GM12873 (cell line): ENCODE measurements at regions not wholly inside any gene's neighbourhood (a gene's known extent, or its start where the extent isn't known, plus 50 kb on each side); places are given as distances from the start of the nearest gene placed in this dataset.

Experiments used
- TF ChIP-seq, protein P1 (sequence below): IDR thresholded peaks from 2 replicates; pipeline ENCODE4 v1.5.1; 2012; ENCODE audit warnings: low read depth, mild to moderate bottlenecking, moderate library complexity, low read length, control low read depth; ENCODE audit not compliant: insufficient read depth; ENCODE audit errors: missing control alignments

DNA sequence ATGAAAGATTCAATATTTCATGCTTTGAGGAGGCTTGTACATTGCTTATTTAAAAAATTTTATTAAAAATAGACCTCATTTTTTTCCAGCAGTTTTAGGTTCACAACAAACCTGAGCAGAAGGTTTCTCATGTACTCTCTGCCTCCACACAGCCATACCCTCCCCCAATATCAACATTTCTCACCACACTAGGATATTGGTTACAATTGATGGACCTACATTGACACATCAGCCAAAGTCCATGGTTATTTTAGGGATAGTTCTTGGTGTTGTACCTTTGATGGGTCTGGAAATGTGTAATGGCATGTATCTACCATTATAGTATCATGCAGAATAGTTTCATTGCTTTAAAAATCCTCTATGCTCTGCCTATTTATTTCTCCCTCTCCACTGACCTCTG lies 611.0 kb downstream of the KCTD8 start:
- TF ChIP-seq, protein P1, sequence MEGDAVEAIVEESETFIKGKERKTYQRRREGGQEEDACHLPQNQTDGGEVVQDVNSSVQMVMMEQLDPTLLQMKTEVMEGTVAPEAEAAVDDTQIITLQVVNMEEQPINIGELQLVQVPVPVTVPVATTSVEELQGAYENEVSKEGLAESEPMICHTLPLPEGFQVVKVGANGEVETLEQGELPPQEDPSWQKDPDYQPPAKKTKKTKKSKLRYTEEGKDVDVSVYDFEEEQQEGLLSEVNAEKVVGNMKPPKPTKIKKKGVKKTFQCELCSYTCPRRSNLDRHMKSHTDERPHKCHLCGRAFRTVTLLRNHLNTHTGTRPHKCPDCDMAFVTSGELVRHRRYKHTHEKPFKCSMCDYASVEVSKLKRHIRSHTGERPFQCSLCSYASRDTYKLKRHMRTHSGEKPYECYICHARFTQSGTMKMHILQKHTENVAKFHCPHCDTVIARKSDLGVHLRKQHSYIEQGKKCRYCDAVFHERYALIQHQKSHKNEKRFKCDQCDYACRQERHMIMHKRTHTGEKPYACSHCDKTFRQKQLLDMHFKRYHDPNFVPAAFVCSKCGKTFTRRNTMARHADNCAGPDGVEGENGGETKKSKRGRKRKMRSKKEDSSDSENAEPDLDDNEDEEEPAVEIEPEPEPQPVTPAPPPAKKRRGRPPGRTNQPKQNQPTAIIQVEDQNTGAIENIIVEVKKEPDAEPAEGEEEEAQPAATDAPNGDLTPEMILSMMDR = no peak

DNA sequence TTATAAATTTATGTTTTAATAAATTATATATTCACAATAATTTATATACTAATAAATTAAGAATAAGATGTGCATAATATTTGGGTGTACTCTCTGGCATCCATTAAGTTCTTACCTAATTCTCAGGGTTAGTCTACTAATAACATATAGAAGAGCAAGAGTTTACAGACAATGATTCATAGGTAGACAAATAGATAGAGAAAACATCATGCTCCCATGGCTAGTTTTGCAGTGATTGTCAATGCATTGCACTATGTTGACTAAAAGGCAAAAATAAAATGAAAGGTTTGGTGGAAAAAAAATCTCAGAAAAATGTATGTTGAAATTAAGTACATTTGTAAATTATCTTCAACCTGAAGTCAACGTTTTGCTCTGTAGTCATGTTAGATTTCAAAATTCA lies 606.0 kb downstream of the KCTD8 start:
- TF ChIP-seq, protein P1 = no peak

DNA sequence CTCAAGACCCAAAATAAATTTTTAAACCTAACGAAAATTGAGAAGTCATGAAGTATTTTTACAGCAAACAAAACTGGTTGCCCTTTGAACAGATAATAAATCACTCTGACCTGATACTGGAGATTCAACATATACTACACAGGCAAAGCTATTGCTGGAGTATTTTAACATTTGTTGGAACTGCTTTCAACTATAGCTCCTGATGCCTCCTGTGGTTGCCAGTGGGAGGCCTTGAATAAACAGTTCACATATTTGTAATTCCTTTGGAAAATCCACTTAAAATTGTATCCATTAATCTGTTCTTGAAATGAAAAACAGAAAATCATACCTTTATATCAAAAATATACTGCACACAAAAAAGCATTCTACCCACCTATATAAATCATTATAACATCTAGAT lies 605.1 kb downstream of the KCTD8 start:
- TF ChIP-seq, protein P1 = no peak

DNA sequence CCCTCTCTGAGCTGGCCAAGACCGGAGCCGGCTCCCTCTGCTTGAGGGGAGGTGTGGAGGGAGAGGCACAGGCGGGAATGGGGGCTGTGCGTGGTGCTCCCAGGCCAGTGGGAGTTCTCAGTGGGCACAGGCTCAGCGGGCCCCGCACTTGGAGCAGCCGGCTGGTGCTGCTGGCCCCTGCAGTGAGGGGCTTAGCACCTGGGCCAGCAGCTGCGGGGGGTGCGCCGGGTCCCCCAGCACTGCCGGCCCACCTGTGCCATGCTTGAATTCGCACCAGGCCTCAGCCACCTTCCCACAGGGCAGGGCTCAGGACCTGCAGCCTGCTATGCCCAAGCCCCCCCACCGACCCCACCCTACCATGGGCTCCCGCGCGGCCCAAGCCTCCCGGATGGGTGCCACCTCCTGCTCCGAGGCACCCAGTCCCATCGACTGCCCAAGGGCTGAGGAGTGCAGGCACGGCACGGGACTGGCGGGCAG lies 602.5 kb downstream of the KCTD8 start:
- TF ChIP-seq, protein P1 = no peak

GRCh38 chr4:43853565-43854264 lies 594.9 kb downstream of the KCTD8 start:
- TF ChIP-seq, protein P1 = no peak

DNA sequence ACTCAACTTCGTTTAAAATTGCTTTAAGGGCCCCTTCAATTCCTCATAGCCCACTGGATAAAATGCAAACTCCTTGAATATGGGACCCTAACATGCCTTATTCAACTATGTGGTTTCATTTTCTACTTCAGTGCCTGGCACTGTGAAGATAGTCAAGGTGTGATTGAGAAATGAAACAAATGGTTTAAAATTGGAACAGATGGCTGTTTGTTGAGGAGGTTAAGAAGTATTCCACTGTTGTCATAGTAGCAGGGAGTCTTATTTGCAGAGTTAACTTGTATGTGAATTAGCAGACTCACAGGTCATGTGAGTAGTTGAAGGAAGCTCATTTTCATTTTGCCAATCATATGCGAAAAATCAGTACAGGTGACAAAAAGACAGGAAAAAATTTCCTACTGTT lies 593.3 kb downstream of the KCTD8 start:
- TF ChIP-seq, protein P1 = no peak

DNA sequence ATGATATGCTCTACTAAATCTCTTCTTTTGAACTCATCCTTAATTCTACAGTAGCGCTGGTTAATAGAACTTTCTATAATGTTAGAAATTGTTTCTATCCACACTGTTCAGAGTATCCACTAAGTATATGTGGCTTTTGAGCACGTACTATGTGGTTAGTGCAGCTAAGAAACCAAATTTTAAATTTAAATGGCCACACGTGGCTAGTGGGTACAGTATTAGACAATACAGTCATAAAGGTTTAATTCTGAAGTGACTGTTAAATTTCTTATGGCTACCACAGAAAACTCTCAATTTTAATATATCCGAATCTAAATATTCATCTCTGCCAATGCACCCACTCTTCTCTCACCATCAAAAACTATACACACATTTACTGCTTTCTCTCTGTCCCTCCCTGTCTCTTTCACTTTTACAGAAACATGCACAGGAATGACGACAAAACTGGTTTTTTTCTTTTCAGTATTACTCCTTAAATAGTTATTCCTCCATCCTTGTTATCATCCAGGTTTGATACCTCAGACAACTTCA lies 583.9 kb downstream of the KCTD8 start:
- TF ChIP-seq, protein P1 = no peak
